GM12878 (cell line): ENCODE measurements at regions not wholly inside any gene's neighbourhood (a gene's known extent, or its start where the extent isn't known, plus 50 kb on each side); places are given as distances from the start of the nearest gene placed in this dataset.

ENCODE experiments used
- ATAC-seq: fragments of 200-7000 bp; cut with Tn5 transposase; 3 replicates; pipeline ENCODE4 v1.9.1; 2020; ENCODE audit warnings: mild to moderate bottlenecking, moderate library complexity
- BruUV-seq: library from RNA; stranded (reverse); fragments of 400-500 nt; replicated peaks from 2 replicates; lab custom pipeline; 2021; lab: Mats Ljungman, UMichigan
- CTCF ChIA-PET: fragments of 300-600 bp; sonication (Branson Sonifier 250); formaldehyde crosslinking; extraction: SDS; loops from one replicate; lab custom pipeline; 2021; ENCODE audit warnings: inconsistent platforms; lab: Yijun Ruan, JAX
- POLR2A ChIA-PET: fragments of 350-600 bp; formaldehyde crosslinking; extraction: SDS; loops from one replicate; lab custom pipeline; 2021; ENCODE audit warnings: inconsistent platforms; lab: Charles Lee
- RAD21 ChIA-PET: fragments of 300-600 bp; sonication (Branson Sonifier 250); formaldehyde crosslinking; loops from one replicate; lab custom pipeline; 2023; ENCODE audit warnings: antibody characterized with exemption; ENCODE audit not compliant: unreplicated experiment; lab: Charles Lee
- SMC1A ChIA-PET: fragments of 300-600 bp; sonication (Branson Sonifier 250); formaldehyde crosslinking; loops from one replicate; lab custom pipeline; 2023; ENCODE audit not compliant: unreplicated experiment, uncharacterized antibody; lab: Charles Lee
- DNase-seq: peaks from one replicate; pipeline ENCODE4 v3.0.0-alpha.2; 2011; ENCODE audit warnings: low read depth, low spot score
- FAIRE-seq: peaks from 3 replicates; lab custom pipeline; 2011; peaks lifted over from hg19 to GRCh38; lab: Jason Lieb, UNC
- H2AFZ ChIP-seq: 2 replicates; pipeline ENCODE4 v1.6.0; 2011; ENCODE audit warnings: low read depth, low read length, control low read depth; ENCODE audit not compliant: control insufficient read depth
- H3K27ac ChIP-seq: 2 replicates; pipeline ENCODE4 v1.5.1; 2011; ENCODE audit warnings: control low read depth; ENCODE audit not compliant: control insufficient read depth, insufficient read depth
- H3K27me3 ChIP-seq, 2 experiments: replicated peaks in 1 of 2; 2 replicates each; pipeline versions ENCODE4 v1.6.0 to v1.6.1; 2011; ENCODE audit warnings: low read length in 1 of 2; ENCODE audit not compliant: control insufficient read depth in 2 of 2, insufficient read depth in 2 of 2
- H3K36me3 ChIP-seq, 2 experiments: 2 replicates each; pipeline ENCODE4 v1.5.1; 2011; ENCODE audit warnings: low read length in 1 of 2; ENCODE audit not compliant: control insufficient read depth in 2 of 2, insufficient read depth in 2 of 2
- H3K4me1 ChIP-seq: 2 replicates; pipeline ENCODE4 v1.6.1; 2011; ENCODE audit warnings: mild to moderate bottlenecking, low read length, moderate library complexity, mixed read lengths; ENCODE audit not compliant: control insufficient read depth, insufficient read depth
- H3K4me2 ChIP-seq: 2 replicates; pipeline ENCODE4 v1.6.0; 2011; ENCODE audit warnings: control low read depth; ENCODE audit not compliant: control insufficient read depth, insufficient read depth
- H3K4me3 ChIP-seq: fragments of 200-600 bp; sonication (generic); 2 replicates; pipeline ENCODE4 v1.5.1; 2016
- H3K79me2 ChIP-seq: 2 replicates; pipeline ENCODE4 v1.6.0; 2011; ENCODE audit warnings: low read length; ENCODE audit not compliant: control insufficient read depth, insufficient read depth
- H3K9ac ChIP-seq: 2 replicates; pipeline ENCODE4 v1.8.0; 2011; ENCODE audit warnings: low read length, control low read depth, mixed read lengths; ENCODE audit not compliant: control insufficient read depth, insufficient read depth
- H3K9me3 ChIP-seq: replicated peaks from 3 replicates; pipeline ENCODE4 v1.5.1; 2011; ENCODE audit warnings: mild to moderate bottlenecking, low read length; ENCODE audit not compliant: control insufficient read depth, insufficient read depth
- H4K20me1 ChIP-seq: 2 replicates; pipeline ENCODE4 v1.6.0; 2011; ENCODE audit not compliant: control insufficient read depth, insufficient read depth
- ATF7 ChIP-seq: fragments of 450-650 bp; IDR thresholded peaks from 2 replicates; pipeline ENCODE4 v1.6.1; 2016; ENCODE audit warnings: low read depth, mild to moderate bottlenecking
- BACH1 ChIP-seq: fragments of 450-650 bp; IDR thresholded peaks from 2 replicates; pipeline ENCODE4 v1.6.1; 2017; ENCODE audit warnings: mild to moderate bottlenecking, borderline replicate concordance
- CBX3 ChIP-seq: fragments of 200-600 bp; sonication (generic); IDR thresholded peaks from 2 replicates; pipeline ENCODE4 v1.6.1; 2016; ENCODE audit warnings: low read depth, borderline replicate concordance
- KLF5 ChIP-seq: fragments of 450-650 bp; IDR thresholded peaks from 2 replicates; pipeline ENCODE4 v1.6.1; 2014; ENCODE audit warnings: mild to moderate bottlenecking; ENCODE audit not compliant: partially characterized antibody
- NBN ChIP-seq: fragments of 450-650 bp; IDR thresholded peaks from 2 replicates; pipeline ENCODE4 v1.6.1; 2016
- PAX5 ChIP-seq: IDR thresholded peaks from 2 replicates; pipeline ENCODE4 v1.6.1; 2011; ENCODE audit warnings: low read depth, low read length, borderline replicate concordance
- POLR2AphosphoS2 ChIP-seq: IDR thresholded peaks from 2 replicates; pipeline ENCODE4 v1.6.1; 2011; ENCODE audit warnings: low read depth, mild to moderate bottlenecking, low read length, improper control_type of control experiment, moderate library complexity
- POU2F2 ChIP-seq: IDR thresholded peaks from 3 replicates; pipeline ENCODE4 v1.6.1; 2011; ENCODE audit warnings: low read depth, mild to moderate bottlenecking, low read length, borderline replicate concordance
- RB1 ChIP-seq: fragments of 450-650 bp; formaldehyde crosslinking; IDR thresholded peaks from 2 replicates; pipeline ENCODE4 v1.6.1; 2017; ENCODE audit warnings: mild to moderate bottlenecking, borderline replicate concordance
- SMARCA5 ChIP-seq: fragments of 450-650 bp; IDR thresholded peaks from 2 replicates; pipeline ENCODE4 v1.6.1; 2017; ENCODE audit warnings: mild to moderate bottlenecking
- ZBED1 ChIP-seq: IDR thresholded peaks from 2 replicates; pipeline ENCODE4 v1.6.1; 2016; ENCODE audit warnings: borderline replicate concordance
- in situ Hi-C: fragments of 300-500 bp; cut with MboI; formaldehyde crosslinking; loops from 9 replicates; pipeline ENCODE4 v1.14.3; 2018; ENCODE audit warnings: mixed read lengths
- intact Hi-C: fragments of 100-400 bp; cut with micrococcal nuclease; formaldehyde crosslinking; loops from one replicate; pipeline ENCODE4 v1.14.2; 2022; ENCODE audit not compliant: unreplicated experiment
- TF ChIP-seq, protein P1 (sequence below): fragments of 450-650 bp; formaldehyde crosslinking; IDR thresholded peaks from 2 replicates; pipeline ENCODE4 v1.4.0; 2020; ENCODE audit warnings: mild to moderate bottlenecking, moderate library complexity

- no peaks in the 10 kb centered on the region for H3K36me3 ChIP-seq
- no peaks in the 10 kb centered on the region; the same call in 1 of the 3 replicates for H3K9me3 ChIP-seq
- H3K4me1 ChIP-seq: no peaks in the 10 kb centered on the region
- DNase-seq (no peak), ATAC-seq (no peak), FAIRE-seq (no peak)
- RAD21 ChIA-PET: no interaction called here
- H3K4me3 ChIP-seq: no peak overlapping the region
- no peak overlapping the region for H3K4me2 ChIP-seq
- SMC1A ChIA-PET: no interaction called here
- TF ChIP-seq BACH1 (no peak), SMARCA5 (no peak), ATF7 (no peak), POU2F2 (no peak), PAX5 (no peak), RB1 (no peak), KLF5 (no peak), CBX3 (no peak), ZBED1 (no peak), NBN (no peak), POLR2AphosphoS2 (no peak)
- TF ChIP-seq, protein P1, sequence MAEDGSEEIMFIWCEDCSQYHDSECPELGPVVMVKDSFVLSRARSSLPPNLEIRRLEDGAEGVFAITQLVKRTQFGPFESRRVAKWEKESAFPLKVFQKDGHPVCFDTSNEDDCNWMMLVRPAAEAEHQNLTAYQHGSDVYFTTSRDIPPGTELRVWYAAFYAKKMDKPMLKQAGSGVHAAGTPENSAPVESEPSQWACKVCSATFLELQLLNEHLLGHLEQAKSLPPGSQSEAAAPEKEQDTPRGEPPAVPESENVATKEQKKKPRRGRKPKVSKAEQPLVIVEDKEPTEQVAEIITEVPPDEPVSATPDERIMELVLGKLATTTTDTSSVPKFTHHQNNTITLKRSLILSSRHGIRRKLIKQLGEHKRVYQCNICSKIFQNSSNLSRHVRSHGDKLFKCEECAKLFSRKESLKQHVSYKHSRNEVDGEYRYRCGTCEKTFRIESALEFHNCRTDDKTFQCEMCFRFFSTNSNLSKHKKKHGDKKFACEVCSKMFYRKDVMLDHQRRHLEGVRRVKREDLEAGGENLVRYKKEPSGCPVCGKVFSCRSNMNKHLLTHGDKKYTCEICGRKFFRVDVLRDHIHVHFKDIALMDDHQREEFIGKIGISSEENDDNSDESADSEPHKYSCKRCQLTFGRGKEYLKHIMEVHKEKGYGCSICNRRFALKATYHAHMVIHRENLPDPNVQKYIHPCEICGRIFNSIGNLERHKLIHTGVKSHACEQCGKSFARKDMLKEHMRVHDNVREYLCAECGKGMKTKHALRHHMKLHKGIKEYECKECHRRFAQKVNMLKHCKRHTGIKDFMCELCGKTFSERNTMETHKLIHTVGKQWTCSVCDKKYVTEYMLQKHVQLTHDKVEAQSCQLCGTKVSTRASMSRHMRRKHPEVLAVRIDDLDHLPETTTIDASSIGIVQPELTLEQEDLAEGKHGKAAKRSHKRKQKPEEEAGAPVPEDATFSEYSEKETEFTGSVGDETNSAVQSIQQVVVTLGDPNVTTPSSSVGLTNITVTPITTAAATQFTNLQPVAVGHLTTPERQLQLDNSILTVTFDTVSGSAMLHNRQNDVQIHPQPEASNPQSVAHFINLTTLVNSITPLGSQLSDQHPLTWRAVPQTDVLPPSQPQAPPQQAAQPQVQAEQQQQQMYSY (CRISPR knock-in tag): no peak
- no peak overlapping the region for H3K27ac ChIP-seq
- in situ Hi-C loops (no loop called here), intact Hi-C loops (loop anchor here (10.0 kb wide), 1 partner anchor 856 kb away; no protein-coding TSS in a partner anchor)
- no peaks in the 10 kb centered on the region for H3K79me2 ChIP-seq
- H3K9ac ChIP-seq: no peak overlapping the region
- H3K27me3 ChIP-seq: peaks cover 0 to 2% of the 10 kb centered on the region in 2 experiments; a peak in 1 of 4 replicates
- CTCF ChIA-PET: no interaction called here
- POLR2A ChIA-PET: no interaction called here
- H4K20me1 ChIP-seq: no peaks in the 10 kb centered on the region
- H2AFZ ChIP-seq: no peak overlapping the region
- BruUV-seq: no TSS peak
These were observed 75.3 kb upstream of the MAST4 start for GRCh38 chr5:66520854-66521253.
